GM19238 (cell line): ENCODE measurements at regions not wholly inside any gene's neighbourhood (a gene's known extent, or its start where the extent isn't known, plus 50 kb on each side); places are given as distances from the start of the nearest gene placed in this dataset.

Source experiments
- DNase-seq: peaks from one replicate; pipeline ENCODE4 v3.0.0; 2011; ENCODE audit warnings: low spot score; ENCODE audit not compliant: insufficient read length

DNA sequence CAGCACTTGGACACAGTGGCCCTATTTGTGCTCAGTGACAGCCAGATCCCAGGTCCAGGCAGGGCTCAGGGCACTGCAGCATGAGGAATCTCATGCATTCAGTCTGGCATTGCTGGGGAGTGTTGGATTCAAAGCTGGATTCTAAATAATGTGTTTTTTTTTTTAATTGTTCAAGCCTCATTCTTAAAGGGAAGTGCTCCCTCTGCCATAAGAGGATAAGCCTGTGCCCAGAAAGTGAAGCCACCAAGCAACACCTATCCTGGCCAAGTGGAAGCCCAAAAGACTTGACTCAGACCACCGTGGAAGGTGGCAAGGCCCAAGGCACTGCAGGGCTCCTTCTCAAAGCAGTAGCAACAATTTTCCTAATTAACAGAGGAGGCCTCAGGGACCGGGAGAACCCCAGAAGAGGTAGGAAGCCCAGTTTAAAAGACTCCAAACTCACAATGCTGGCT, 135.6 kb downstream of the ACTL7B start:
- no peak for DNase-seq

DNA sequence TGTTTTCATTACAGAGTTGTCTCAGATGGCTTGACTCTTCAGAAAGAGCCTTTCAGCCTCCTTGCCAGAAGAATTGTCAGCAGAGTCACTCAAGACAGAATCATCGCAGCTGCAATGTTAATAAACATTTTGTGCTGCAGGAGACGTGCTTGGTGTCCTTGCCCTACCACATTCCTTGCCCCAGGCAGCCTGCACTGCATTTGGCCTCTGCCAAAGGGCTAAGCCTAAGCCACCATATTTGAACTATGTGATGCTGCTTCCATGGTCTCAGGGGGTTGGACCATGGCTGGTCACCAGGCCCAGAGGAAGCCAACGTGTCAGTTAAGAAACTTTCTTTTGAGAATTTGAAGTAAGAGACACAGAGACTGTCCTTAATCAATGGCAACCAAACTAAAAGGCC, 145.4 kb downstream of the ACTL7B start:
- DNase-seq: no peak

GRCh38 chr9:108709997-108710396, 145.8 kb downstream of the ACTL7B start:
- DNase-seq: no peak

DNA sequence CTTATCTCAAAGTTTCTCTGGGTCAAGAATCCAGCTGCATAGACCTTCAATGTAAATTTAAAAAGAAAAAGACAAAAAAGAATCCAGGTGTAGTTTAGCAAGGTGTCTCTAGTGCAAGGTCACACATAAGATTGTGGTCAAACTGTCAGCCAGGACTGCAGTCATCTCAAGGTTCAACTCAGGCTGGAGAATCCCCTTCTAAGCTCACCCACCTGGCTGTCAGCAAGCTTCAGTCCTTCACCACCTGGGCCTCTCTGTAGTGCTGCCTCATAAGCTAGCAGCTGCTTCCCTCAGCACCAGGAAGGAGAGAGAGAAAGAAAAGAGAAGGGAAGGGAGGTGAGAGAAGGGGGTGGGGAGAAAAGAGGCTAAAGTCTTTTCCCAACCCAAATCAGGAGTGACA, 146.7 kb downstream of the ACTL7B start:
- no peak for DNase-seq

DNA sequence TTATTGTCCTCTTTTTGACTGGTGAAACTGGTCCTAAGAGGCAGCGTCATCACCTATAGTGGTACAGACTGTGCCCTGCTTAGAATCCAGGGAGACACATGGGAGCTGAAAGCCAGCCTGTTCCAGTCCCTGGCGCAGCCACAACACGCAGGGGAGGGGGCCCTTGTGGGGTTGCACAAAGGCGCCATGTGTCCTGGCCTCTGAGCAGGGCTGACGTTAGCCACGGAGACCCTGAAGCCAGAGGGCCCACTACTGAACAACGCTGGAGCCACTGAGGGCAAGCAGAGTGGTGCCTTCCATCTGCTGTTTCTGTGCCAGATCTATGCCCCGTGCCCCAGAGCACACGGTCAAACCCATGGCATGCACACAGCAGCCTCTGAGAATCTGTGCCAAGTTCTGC, 147.3 kb downstream of the ACTL7B start:
- DNase-seq: no peak

DNA sequence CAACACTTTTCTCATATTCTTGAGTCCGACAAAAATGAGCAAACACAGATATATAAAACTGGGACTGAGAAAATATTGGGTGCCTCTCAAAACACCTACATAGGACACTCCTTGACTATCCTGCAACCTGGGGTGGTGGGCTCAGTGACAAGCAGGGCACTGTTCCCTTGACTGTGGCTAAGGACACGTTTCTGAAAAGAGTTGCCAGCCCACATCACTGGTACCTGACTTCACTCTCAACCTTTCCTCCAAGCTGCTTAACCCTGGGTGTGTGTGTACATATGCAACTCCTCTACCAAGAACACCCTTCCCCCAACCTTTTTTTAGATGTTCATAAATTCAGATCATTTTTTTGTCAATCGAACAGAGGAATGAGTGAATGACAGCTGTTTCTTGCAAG, 148.7 kb downstream of the ACTL7B start:
- no peak for DNase-seq

DNA sequence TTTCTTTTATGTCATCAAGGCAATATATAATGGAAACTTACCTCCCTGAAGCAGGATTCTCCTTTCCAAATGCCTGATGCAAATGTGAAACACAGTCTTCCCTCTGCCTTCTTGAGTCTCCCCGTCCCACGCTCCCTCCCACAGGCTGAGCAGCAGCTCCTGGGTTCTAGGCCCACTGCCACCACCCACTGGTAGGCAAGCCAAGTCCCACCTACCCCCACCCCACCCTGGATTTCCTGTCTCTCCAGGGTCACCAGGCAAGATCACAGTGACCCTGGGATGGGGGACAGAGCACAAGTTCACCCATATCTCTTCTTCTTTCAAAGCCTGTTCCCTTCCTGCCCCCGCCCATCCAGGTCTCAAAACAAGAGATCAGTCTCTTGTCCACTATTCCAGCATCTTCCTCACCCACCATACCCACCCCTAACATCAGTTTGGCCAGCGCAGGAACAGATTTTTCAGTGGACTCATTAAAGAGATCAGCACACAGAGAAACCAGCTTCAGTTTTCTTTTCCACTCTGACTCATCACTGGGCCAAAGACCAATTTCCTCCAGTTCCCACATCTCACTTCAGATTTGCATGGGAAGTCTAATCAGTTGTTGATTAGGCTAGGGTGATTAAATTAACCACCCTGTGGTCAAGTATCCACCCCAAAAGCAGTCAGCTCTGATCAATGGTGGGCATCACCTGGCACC, 151.5 kb downstream of the ACTL7B start:
- no peak for DNase-seq

GRCh38 chr9:108703429-108703828, 152.4 kb downstream of the ACTL7B start:
- DNase-seq: no peak

- DNase-seq: no peak
Observed at GRCh38 chr9:108702681-108703080, 153.1 kb downstream of the ACTL7B start.

DNA sequence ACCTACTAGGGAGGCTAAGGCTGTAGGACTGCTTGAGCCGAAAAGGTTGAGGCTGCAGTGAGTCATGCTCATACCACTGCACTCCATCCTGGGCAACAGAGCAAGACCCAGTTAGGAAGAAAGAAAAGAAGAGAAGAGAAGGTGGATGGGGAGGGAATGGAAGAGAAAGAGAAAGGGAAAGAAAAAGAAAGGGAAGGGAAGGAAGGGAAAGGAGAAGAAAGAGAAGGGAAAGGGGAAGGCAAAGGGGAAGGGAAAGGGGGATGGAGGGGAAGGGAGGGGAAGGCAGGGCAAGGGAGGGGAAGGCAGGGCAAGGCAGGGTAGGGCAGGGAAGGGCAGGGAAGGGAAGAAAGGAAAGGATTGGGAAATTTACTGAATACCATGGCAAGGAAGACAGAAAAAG, 157.0 kb downstream of the ACTL7B start:
- no peak for DNase-seq

DNA sequence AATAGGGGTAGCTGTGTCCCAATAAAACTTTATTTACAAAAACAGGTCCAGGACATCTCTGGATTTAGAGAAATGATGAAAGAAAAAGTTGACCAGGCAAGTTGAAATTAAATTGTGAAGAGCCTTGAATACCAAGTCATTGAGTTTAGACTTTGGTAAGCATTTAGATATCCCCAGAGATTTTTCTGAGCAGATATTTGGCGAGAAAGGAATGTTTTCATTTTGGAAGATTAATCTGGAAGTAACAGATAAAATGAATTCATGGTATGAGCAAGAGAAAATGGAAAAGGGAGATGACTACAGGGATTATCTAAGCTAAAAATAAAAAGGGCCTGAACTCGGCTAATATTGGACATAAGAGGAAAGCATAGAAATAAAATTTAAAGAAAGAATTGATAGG, 157.6 kb downstream of the ACTL7B start:
- no peak for DNase-seq

GRCh38 chr9:108696156-108696555, 159.6 kb downstream of the ACTL7B start:
- DNase-seq: no peak

GRCh38 chr9:108694170-108694569, 161.6 kb downstream of the ACTL7B start:
- DNase-seq: no peak

GRCh38 chr9:108691614-108692013, 164.2 kb downstream of the ACTL7B start:
- DNase-seq: no peak

DNA sequence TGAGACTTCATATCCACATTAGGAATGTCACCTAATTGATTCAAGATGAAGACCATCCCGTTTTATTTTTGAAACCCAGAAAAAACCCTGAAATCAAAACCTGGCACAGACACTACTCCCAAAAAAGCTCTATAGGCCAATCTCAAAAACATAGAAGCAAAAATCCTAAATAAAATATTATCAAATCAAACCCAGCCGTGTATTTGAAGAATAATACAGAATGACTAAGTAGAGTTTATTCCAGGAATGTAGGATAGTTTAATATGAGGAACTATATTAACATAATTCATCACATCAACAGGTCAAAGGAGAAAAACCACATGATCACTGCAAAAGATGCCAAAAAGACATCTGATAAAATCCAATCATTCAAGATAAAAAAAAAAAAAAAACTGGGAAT, 167.1 kb downstream of the ACTL7B start:
- no peak for DNase-seq

- no peak for DNase-seq
Observed at GRCh38 chr9:108688051-108688450, 167.7 kb downstream of the ACTL7B start.

DNA sequence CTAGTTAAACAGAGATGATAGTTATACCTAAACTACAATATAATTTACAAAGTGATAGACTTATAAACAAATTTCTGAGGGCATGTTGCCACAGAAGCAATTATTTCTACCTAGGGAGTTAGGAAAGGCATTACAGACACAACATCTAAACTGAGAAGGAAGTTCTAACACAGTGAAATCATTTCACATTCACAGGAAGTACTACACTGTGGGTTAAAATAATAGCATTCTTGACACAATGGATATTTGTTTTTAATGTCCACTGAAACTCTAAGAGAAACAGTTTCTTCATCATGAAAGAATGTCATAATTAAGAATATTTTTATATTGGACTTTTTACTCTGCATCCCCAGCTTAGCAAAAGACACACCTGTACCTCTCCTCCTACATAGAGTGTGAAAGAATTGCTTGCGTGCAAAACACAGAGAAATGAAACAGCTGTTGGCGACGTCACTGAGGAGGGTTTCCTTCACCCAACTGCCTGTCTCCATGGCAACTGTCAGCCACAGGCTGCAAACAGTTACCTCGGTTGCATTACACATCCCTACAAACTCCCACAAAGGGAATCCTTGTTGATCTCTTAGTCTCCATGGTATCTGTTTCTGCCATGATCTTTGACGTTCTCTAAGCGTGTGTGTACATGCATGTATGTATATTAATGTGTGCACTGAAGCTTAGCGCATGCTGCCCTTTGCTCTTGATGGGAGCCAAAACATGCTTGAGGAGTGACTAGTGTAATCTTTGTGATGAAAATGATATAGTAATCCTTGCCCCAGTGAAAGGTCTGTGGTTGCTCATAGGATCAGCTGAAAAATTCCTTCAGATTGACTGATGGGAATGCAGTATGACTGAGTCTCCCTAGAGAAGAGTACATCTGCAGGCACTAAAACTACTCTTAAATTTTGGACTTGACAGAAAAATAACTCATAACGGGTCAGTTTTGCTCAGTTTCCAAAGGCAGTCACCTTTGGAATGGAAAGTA, 168.5 kb downstream of the ACTL7B start:
- DNase-seq: no peak

DNA sequence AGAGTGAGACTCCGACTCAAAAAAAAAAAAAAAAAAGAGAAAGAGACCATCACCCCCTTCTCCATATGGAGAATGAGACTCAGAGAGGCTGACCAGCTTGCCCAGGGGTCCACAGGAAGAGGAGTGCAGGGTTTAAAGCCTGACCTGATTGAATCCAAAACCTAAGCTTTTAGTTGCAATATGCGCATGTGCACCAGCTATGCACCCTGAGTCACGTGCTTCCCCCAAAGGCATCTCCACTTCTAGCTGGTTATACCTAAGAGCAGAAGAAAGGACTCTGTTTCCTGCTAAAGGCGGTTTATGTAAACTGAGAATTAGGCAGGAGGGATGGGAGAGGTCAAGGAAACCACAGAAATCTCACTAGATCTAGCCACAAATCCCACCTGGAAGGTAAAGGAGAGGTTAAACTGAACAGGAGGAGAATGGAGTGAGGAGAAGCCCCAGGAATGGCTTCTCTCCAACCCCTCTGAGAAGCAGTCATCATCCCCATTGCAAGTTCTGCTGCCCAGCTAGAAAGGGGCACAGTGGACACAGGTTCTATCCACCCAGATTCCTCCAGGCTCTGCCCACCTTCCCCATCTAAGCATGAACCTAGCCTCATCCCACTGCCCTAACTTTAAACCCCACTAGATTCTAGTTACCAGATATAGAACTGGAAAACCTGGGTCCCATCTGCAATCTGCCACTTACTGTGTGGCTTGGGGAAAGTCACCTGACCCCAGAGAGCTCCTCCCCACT, 171.3 kb downstream of the ACTL7B start:
- DNase-seq: no peak

- DNase-seq: no peak
Observed at GRCh38 chr9:108683245-108683644, 172.5 kb downstream of the ACTL7B start.

- DNase-seq: no peak
Observed at GRCh38 chr9:108681851-108682590, 173.8 kb downstream of the ACTL7B start.

- no peak for DNase-seq
Observed at GRCh38 chr9:108680946-108681345, 174.8 kb downstream of the ACTL7B start.
